DMS53 (cell line): ENCODE measurements at regions not wholly inside any gene's neighbourhood (a gene's known extent, or its start where the extent isn't known, plus 50 kb on each side); places are given as distances from the start of the nearest gene placed in this dataset.
"Not testable (repeated sequence)": the region's sequence is repeated elsewhere in the genome, so short reads cannot be mapped to it uniquely, and the experiment has no call there.

Source experiments
- DNase-seq: peaks from one replicate; lab custom pipeline; 2025; lab: John Stamatoyannopoulos, UW

GRCh38 chr3:124364317-124365020 lies 365.8 kb upstream of the UMPS start:
- DNase-seq = no peak

- not testable (repeated sequence) for DNase-seq
Observed at GRCh38 chr3:124366655-124367054, 363.6 kb upstream of the UMPS start.

- DNase-seq = no peak
Observed at GRCh38 chr3:124372775-124373174, 357.5 kb upstream of the UMPS start.

- no peak for DNase-seq
Observed at GRCh38 chr3:124373524-124373923, 356.7 kb upstream of the UMPS start.

- DNase-seq = no peak
Observed at GRCh38 chr3:124374583-124374982, 355.7 kb upstream of the UMPS start.

- DNase-seq = peak; percentile 31
Observed at GRCh38 chr3:124381575-124382333, 348.5 kb upstream of the UMPS start.

- DNase-seq = no peak
Observed at GRCh38 chr3:124383051-124383450, 347.2 kb upstream of the UMPS start.

- DNase-seq = no peak
Observed at GRCh38 chr3:124383846-124384466, 346.3 kb upstream of the UMPS start.

GRCh38 chr3:124384527-124384926 lies 345.7 kb upstream of the UMPS start:
- no peak for DNase-seq

GRCh38 chr3:124385996-124386395 lies 344.3 kb upstream of the UMPS start:
- no peak for DNase-seq

- DNase-seq = no peak
Observed at GRCh38 chr3:124386996-124387595, 343.2 kb upstream of the UMPS start.

- DNase-seq = no peak
Observed at GRCh38 chr3:124391774-124392173, 338.5 kb upstream of the UMPS start.

GRCh38 chr3:124393340-124393739 lies 336.9 kb upstream of the UMPS start:
- no peak for DNase-seq

GRCh38 chr3:124395162-124395561 lies 335.1 kb upstream of the UMPS start:
- no peak for DNase-seq

- no peak for DNase-seq
Observed at GRCh38 chr3:124395584-124396338, 334.5 kb upstream of the UMPS start.

- no peak for DNase-seq
Observed at GRCh38 chr3:124396339-124396950, 333.8 kb upstream of the UMPS start.

- DNase-seq = no peak
Observed at GRCh38 chr3:124397088-124397487, 333.2 kb upstream of the UMPS start.

GRCh38 chr3:124398594-124398993 lies 331.7 kb upstream of the UMPS start:
- no peak for DNase-seq

GRCh38 chr3:124401843-124402242 lies 328.4 kb upstream of the UMPS start:
- DNase-seq = no peak

GRCh38 chr3:124402791-124403190 lies 327.5 kb upstream of the UMPS start:
- no peak for DNase-seq

GRCh38 chr3:124404621-124405020 lies 325.6 kb upstream of the UMPS start:
- DNase-seq = no peak

GRCh38 chr3:124407260-124407659 lies 323.0 kb upstream of the UMPS start:
- DNase-seq = no peak
